ENCODE measurements at regions not wholly inside any gene's neighbourhood (a gene's known extent, or its start where the extent isn't known, plus 50 kb on each side); places are given as distances from the start of the nearest gene placed in this dataset.
A peak's percentile ranks its signal among the peaks of the same experiment; 100 is the strongest.

DNA sequence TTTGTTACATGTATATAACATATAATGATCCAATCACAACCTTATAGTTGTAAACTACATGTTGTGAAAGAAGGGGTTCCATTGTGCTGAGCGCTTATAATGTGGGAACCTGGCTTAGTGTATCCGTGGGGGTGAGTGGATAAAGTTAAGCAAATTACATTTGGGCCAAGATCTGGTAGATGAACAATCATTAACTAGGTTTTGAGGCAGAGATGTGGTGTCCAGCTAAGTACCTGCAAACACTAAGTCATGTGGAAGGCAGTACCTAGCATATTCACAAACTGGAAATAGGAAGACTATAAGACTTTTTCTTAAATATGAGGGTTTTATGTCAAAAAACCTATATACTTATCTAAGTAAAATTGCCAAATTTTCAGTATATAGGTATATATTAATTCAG is 167.2 kb upstream of the PDE4B start:
- Histone ChIP-seq H3K9me3 (ENCODE audit: insufficient read depth, low read depth, low read length) (no peaks in the 10 kb centered on the region), H3K36me3 (ENCODE audit: control insufficient read depth in 1 of 2, insufficient read depth in 2 of 2, low read length in 2 of 2) (no peaks in the 10 kb centered on the region), H3K79me2 (ENCODE audit: control insufficient read depth, insufficient read depth, low read length, poor library complexity) (no peaks in the 10 kb centered on the region), H4K12ac (ENCODE audit: low read depth, low read length) (no peak overlapping the region), H2BK5ac (ENCODE audit: low read depth, low read length, poor library complexity) (no peak overlapping the region), H2AK5ac (ENCODE audit: low read length) (no peak overlapping the region), H2AFZ (ENCODE audit: insufficient read depth, low read length, poor library complexity) (no peak overlapping the region), H4K8ac (ENCODE audit: low read depth, low read length) (no peak overlapping the region), H2BK12ac (ENCODE audit: low read length) (no peak overlapping the region), H3K27ac (ENCODE audit: low read depth, low read length) (no peak overlapping the region), H3K14ac (ENCODE audit: low read length) (no peak overlapping the region), H3K4ac (ENCODE audit: low read depth, low read length) (no peak overlapping the region), H2BK120ac (ENCODE audit: insufficient read depth, low read length, poor library complexity) (no peak overlapping the region), H3K79me1 (ENCODE audit: low read length) (peaks cover 3% of the 10 kb centered on the region), H3K9ac (ENCODE audit: low read length) (no peak overlapping the region), H3K18ac (ENCODE audit: low read length) (no peak overlapping the region), H3K4me2 (ENCODE audit: low read length) (no peak overlapping the region), H4K91ac (ENCODE audit: low read depth, low read length) (no peak overlapping the region), H3K4me3 (ENCODE audit: low read depth, low read length) (no peak overlapping the region), H3K4me1 (ENCODE audit: control insufficient read depth in 1 of 2, insufficient read depth in 2 of 2, low read length in 2 of 2) (peaks cover 3 to 5% of the 10 kb centered on the region in 2 experiments), H3K27me3 (ENCODE audit: insufficient read depth, low read length) (no peaks in the 10 kb centered on the region), H3K23ac (ENCODE audit: low read length) (no peak overlapping the region)
- no CpG with 5 or more reads among the region's 2 CpGs for WGBS (ENCODE audit: extremely low coverage, insufficient coverage, insufficient read length)
- DNase-seq: no peak

DNA sequence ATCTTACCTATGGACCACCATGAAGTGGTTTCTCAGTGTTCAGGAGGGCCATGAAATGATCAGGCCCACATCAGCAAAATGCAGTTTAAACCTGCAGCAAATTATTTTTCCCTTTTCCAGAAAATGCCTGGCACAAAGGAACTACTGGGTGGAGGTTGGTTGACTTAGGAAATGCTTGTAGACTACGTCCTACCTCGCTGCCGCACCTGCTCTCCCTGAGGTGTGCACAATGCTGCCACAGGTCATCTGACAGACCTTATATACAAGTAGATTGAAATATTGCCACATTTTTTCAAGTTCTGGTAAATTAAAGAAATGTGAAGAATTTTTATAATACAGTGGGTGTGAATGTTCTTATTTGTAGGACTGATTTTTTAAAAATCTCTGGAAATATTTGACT is 166.7 kb upstream of the PDE4B start:
- no peak overlapping the region for H2AK5ac ChIP-seq (ENCODE audit: low read length)
- H3K18ac ChIP-seq (ENCODE audit: low read length): no peak overlapping the region
- H3K23ac ChIP-seq (ENCODE audit: low read length): no peak overlapping the region
- H2AFZ ChIP-seq (ENCODE audit: insufficient read depth, low read length, poor library complexity): no peak overlapping the region
- H3K4ac ChIP-seq (ENCODE audit: low read depth, low read length): no peak overlapping the region
- no peak overlapping the region for H3K27ac ChIP-seq (ENCODE audit: low read depth, low read length)
- DNase-seq: no peak
- no peak overlapping the region for H3K14ac ChIP-seq (ENCODE audit: low read length)
- H4K91ac ChIP-seq (ENCODE audit: low read depth, low read length): no peak overlapping the region
- H4K8ac ChIP-seq (ENCODE audit: low read depth, low read length): no peak overlapping the region
- H3K9ac ChIP-seq (ENCODE audit: low read length): no peak overlapping the region
- no peaks in the 10 kb centered on the region for H3K36me3 ChIP-seq (ENCODE audit: control insufficient read depth in 1 of 2, insufficient read depth in 2 of 2, low read length in 2 of 2)
- H3K4me1 ChIP-seq (ENCODE audit: control insufficient read depth in 1 of 2, insufficient read depth in 2 of 2, low read length in 2 of 2): peaks cover 3% of the 10 kb centered on the region in 2 experiments
- no peak overlapping the region for H2BK12ac ChIP-seq (ENCODE audit: low read length)
- H3K9me3 ChIP-seq (ENCODE audit: insufficient read depth, low read depth, low read length): no peaks in the 10 kb centered on the region
- no peak overlapping the region for H2BK5ac ChIP-seq (ENCODE audit: low read depth, low read length, poor library complexity)
- H3K4me2 ChIP-seq (ENCODE audit: low read length): no peak overlapping the region
- H3K79me1 ChIP-seq (ENCODE audit: low read length): peaks cover 3% of the 10 kb centered on the region
- H3K4me3 ChIP-seq (ENCODE audit: low read depth, low read length): no peak overlapping the region
- H4K12ac ChIP-seq (ENCODE audit: low read depth, low read length): no peak overlapping the region
- no peak overlapping the region for H2BK120ac ChIP-seq (ENCODE audit: insufficient read depth, low read length, poor library complexity)
- H3K27me3 ChIP-seq (ENCODE audit: insufficient read depth, low read length): no peaks in the 10 kb centered on the region
- no CpG with 5 or more reads among the region's 3 CpGs for WGBS (ENCODE audit: extremely low coverage, insufficient coverage, insufficient read length)
- no peaks in the 10 kb centered on the region for H3K79me2 ChIP-seq (ENCODE audit: control insufficient read depth, insufficient read depth, low read length, poor library complexity)

DNA sequence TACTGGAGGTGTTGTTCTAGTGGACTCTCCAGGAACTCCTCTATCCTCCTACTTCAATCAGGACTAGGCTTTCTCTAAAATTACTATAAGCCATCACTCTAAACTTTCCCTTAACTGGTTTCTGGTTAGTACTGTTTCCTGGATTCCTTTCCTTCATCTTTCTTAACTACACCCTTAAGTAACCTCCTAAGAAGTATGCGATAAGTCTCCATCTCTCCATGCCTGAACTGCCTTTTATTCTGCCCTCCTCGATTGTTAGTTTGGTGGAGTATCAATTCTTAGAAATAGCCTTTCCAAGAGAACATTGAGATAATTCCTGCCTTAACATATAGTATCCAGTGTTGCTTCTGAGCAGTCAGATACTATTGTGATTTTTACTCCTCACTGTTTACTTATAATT is 162.9 kb upstream of the PDE4B start:
- H3K27me3 ChIP-seq (ENCODE audit: insufficient read depth, low read length): no peaks in the 10 kb centered on the region
- no peaks in the 10 kb centered on the region for H3K79me2 ChIP-seq (ENCODE audit: control insufficient read depth, insufficient read depth, low read length, poor library complexity)
- no peak overlapping the region for H3K4ac ChIP-seq (ENCODE audit: low read depth, low read length)
- H2BK5ac ChIP-seq (ENCODE audit: low read depth, low read length, poor library complexity): no peak overlapping the region
- no peaks in the 10 kb centered on the region for H3K9me3 ChIP-seq (ENCODE audit: insufficient read depth, low read depth, low read length)
- no peak overlapping the region for H2BK12ac ChIP-seq (ENCODE audit: low read length)
- H3K4me1 ChIP-seq (ENCODE audit: control insufficient read depth in 1 of 2, insufficient read depth in 2 of 2, low read length in 2 of 2): no peaks in the 10 kb centered on the region
- H3K18ac ChIP-seq (ENCODE audit: low read length): no peak overlapping the region
- H3K4me3 ChIP-seq (ENCODE audit: low read depth, low read length): no peak overlapping the region
- DNase-seq: no peak
- H3K36me3 ChIP-seq (ENCODE audit: control insufficient read depth in 1 of 2, insufficient read depth in 2 of 2, low read length in 2 of 2): no peaks in the 10 kb centered on the region
- no peak overlapping the region for H4K12ac ChIP-seq (ENCODE audit: low read depth, low read length)
- no peak overlapping the region for H3K14ac ChIP-seq (ENCODE audit: low read length)
- H3K23ac ChIP-seq (ENCODE audit: low read length): no peak overlapping the region
- no peak overlapping the region for H2AK5ac ChIP-seq (ENCODE audit: low read length)
- no peak overlapping the region for H4K8ac ChIP-seq (ENCODE audit: low read depth, low read length)
- H3K9ac ChIP-seq (ENCODE audit: low read length): no peak overlapping the region
- H4K91ac ChIP-seq (ENCODE audit: low read depth, low read length): no peak overlapping the region
- H3K79me1 ChIP-seq (ENCODE audit: low read length): no peaks in the 10 kb centered on the region
- no peak overlapping the region for H3K4me2 ChIP-seq (ENCODE audit: low read length)
- H2BK120ac ChIP-seq (ENCODE audit: insufficient read depth, low read length, poor library complexity): no peak overlapping the region
- H2AFZ ChIP-seq (ENCODE audit: insufficient read depth, low read length, poor library complexity): no peak overlapping the region
- H3K27ac ChIP-seq (ENCODE audit: low read depth, low read length): no peak overlapping the region
- no CpG with 5 or more reads among the region's 2 CpGs for WGBS (ENCODE audit: extremely low coverage, insufficient coverage, insufficient read length)

DNA sequence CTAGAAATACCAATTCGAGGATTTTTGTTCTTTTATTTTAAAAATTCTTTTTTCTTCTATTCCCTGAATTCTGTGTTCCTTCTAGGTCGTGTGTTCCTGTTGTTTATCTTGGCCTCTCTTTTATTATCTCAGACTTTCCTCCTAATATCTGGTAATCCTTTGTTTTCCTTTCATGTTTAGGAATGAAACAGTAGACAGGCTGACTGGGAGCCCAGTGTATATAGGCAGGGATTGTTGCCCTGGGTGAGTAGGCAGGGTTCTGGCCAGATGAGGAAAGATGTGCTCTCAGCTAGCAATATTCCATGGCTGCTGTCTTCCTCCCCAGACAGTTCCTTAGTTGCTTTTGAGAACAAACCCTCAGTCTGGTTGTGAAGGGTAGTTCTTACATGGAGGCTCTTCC is 161.8 kb upstream of the PDE4B start:
- Histone ChIP-seq H3K18ac (ENCODE audit: low read length) (no peak overlapping the region), H2BK5ac (ENCODE audit: low read depth, low read length, poor library complexity) (no peak overlapping the region)
- WGBS (ENCODE audit: extremely low coverage, insufficient coverage, insufficient read length): no CpG with 5 or more reads among the region's 2 CpGs

More for the DNA sequence above, 161.8 kb upstream of the PDE4B start:
- Histone ChIP-seq H2AFZ (ENCODE audit: insufficient read depth, low read length, poor library complexity) (no peak overlapping the region), H3K27ac (ENCODE audit: low read depth, low read length) (no peak overlapping the region), H3K9ac (ENCODE audit: low read length) (no peak overlapping the region), H4K91ac (ENCODE audit: low read depth, low read length) (no peak overlapping the region), H3K4me1 (ENCODE audit: control insufficient read depth in 1 of 2, insufficient read depth in 2 of 2, low read length in 2 of 2) (no peaks in the 10 kb centered on the region), H3K14ac (ENCODE audit: low read length) (no peak overlapping the region), H3K27me3 (ENCODE audit: insufficient read depth, low read length) (no peaks in the 10 kb centered on the region), H2BK12ac (ENCODE audit: low read length) (peak overlapping the region; percentile 76), H3K36me3 (ENCODE audit: control insufficient read depth in 1 of 2, insufficient read depth in 2 of 2, low read length in 2 of 2) (no peaks in the 10 kb centered on the region), H3K4me3 (ENCODE audit: low read depth, low read length) (no peak overlapping the region), H3K79me2 (ENCODE audit: control insufficient read depth, insufficient read depth, low read length, poor library complexity) (no peaks in the 10 kb centered on the region), H3K9me3 (ENCODE audit: insufficient read depth, low read depth, low read length) (no peaks in the 10 kb centered on the region), H3K79me1 (ENCODE audit: low read length) (no peaks in the 10 kb centered on the region), H2BK120ac (ENCODE audit: insufficient read depth, low read length, poor library complexity) (no peak overlapping the region), H3K4ac (ENCODE audit: low read depth, low read length) (no peak overlapping the region), H3K23ac (ENCODE audit: low read length) (no peak overlapping the region), H3K4me2 (ENCODE audit: low read length) (no peak overlapping the region), H4K12ac (ENCODE audit: low read depth, low read length) (no peak overlapping the region), H2AK5ac (ENCODE audit: low read length) (no peak overlapping the region), H4K8ac (ENCODE audit: low read depth, low read length) (no peak overlapping the region)
- DNase-seq: no peak
